HG03135 (cell line): ENCODE measurements at regions not wholly inside any gene's neighbourhood (a gene's known extent, or its start where the extent isn't known, plus 50 kb on each side); places are given as distances from the start of the nearest gene placed in this dataset.

Experiments used
- ATAC-seq: cut with Tn5 transposase; IDR thresholded peaks from one replicate; pipeline ENCODE4 v1.9.1; 2021; ENCODE audit warnings: mild to moderate bottlenecking, moderate library complexity; ENCODE audit not compliant: unreplicated experiment

GRCh38 chr20:61125076-61125475 lies 127.0 kb upstream of the CDH4 start:
- ATAC-seq: no peak

GRCh38 chr20:61125546-61126180 lies 126.4 kb upstream of the CDH4 start:
- ATAC-seq: no peak

- ATAC-seq: no peak
These were observed 125.5 kb upstream of the CDH4 start for GRCh38 chr20:61126369-61127195.

GRCh38 chr20:61127311-61128039 lies 124.6 kb upstream of the CDH4 start:
- ATAC-seq: no peak

GRCh38 chr20:61128701-61129269 lies 123.3 kb upstream of the CDH4 start:
- ATAC-seq: no peak

- no peak for ATAC-seq
These were observed 122.8 kb upstream of the CDH4 start for GRCh38 chr20:61129311-61129710.

GRCh38 chr20:61130156-61130555 lies 121.9 kb upstream of the CDH4 start:
- ATAC-seq: no peak

- no peak for ATAC-seq
These were observed 120.1 kb upstream of the CDH4 start for GRCh38 chr20:61131944-61132343.

GRCh38 chr20:61133611-61134010 lies 118.5 kb upstream of the CDH4 start:
- ATAC-seq: no peak

- no peak for ATAC-seq
These were observed 117.6 kb upstream of the CDH4 start for GRCh38 chr20:61134296-61135030.

- no peak for ATAC-seq
These were observed 116.8 kb upstream of the CDH4 start for GRCh38 chr20:61135266-61135665.

GRCh38 chr20:61135968-61136367 lies 116.1 kb upstream of the CDH4 start:
- ATAC-seq: no peak

GRCh38 chr20:61138566-61138965 lies 113.5 kb upstream of the CDH4 start:
- ATAC-seq: no peak

- no peak for ATAC-seq
These were observed 113.0 kb upstream of the CDH4 start for GRCh38 chr20:61139031-61139430.

GRCh38 chr20:61140576-61140975 lies 111.5 kb upstream of the CDH4 start:
- ATAC-seq: no peak

- no peak for ATAC-seq
These were observed 106.0 kb upstream of the CDH4 start for GRCh38 chr20:61146023-61146422.

- no peak for ATAC-seq
These were observed 102.4 kb upstream of the CDH4 start for GRCh38 chr20:61149636-61150035.

GRCh38 chr20:61157301-61157700 lies 94.8 kb upstream of the CDH4 start:
- ATAC-seq: no peak

- no peak for ATAC-seq
These were observed 91.9 kb upstream of the CDH4 start for GRCh38 chr20:61159957-61160686.

- ATAC-seq: no peak
These were observed 90.2 kb upstream of the CDH4 start for GRCh38 chr20:61161726-61162390.
